ENCODE measurements at regions not wholly inside any gene's neighbourhood (a gene's known extent, or its start where the extent isn't known, plus 50 kb on each side); places are given as distances from the start of the nearest gene placed in this dataset.

GRCh38 chr5:168052686-168053085, 238.8 kb upstream of the WWC1 start:
- DNase-seq (ENCODE audit: low read depth, low spot score): no peak

GRCh38 chr5:168054091-168054490, 237.4 kb upstream of the WWC1 start:
- no peak for DNase-seq (ENCODE audit: low read depth, low spot score)

DNA sequence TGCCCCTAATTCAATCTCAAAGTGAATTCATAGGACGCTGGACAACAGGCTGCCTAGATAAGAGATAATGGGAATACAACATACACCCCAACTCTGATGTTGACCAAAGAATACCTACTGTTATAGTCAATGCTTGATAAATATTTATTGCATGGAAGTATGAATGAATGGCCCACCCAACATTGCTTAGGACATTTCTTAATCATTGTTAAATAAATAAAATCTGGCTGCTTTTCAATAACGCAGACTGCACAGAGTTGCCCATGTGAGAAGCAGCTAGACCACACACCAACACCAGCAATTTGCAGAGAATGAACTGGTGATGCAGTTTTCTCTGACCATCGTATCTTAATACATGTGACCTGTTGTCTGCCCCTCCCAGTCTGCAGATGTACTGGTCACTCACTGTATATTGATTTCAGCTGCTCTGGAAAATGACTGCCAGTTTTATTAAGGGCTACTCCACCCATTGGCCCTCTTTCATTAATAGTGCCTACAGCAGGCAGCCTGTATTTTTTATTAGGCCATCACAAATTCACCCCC, 236.2 kb upstream of the WWC1 start:
- no peak for DNase-seq (ENCODE audit: low read depth, low spot score)

GRCh38 chr5:168055961-168056360, 235.5 kb upstream of the WWC1 start:
- no peak for DNase-seq (ENCODE audit: low read depth, low spot score)

DNA sequence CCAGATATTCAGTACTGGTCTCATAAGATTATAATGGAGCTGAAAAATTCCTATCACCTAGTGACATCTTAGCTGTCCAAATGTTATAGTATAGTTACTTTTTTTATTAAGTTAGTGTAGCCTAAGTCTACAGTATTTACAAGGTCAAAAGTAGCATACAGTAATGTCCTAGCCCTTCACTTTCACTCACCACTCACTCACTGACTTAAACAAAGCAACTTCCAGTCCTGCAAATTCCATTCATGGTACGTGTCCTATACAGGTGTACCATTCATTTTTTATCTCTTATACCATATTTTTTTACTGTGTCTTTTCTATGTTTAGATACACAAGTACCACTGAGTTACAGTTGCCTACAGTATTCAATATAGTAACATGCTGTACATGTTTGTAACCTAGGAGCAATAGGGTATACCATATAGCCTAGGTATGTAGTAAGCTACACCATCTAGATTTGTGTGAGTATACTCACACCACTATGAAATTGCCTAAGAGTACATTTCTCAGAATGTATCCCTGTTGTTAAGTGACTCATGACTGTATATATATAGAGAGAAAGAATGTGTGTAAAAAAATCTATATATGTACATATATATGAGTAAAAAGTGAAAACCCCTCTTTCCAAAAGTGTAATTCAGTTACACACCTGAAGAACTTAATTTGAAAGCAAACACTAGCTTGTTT, 234.8 kb upstream of the WWC1 start:
- no peak for DNase-seq (ENCODE audit: low read depth, low spot score)

DNA sequence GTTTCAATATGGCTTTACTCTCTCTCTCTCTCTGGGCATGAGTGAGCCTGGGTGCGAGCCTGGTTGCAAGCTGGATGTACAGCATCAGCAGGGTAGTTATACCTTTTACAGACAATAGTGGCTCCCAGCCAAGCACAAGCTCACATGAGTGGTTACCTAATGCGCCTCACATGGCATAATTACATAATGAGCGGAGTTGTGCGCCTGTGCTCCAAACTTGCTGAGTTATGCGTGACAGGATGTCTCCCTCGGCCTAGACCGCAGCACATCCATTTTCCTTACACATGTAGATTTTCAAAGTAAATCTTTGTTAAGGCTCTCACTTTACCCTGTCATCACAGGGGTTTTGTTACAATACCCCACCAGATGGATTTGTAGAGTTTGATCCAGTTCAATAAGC, 233.5 kb upstream of the WWC1 start:
- DNase-seq (ENCODE audit: low read depth, low spot score): no peak

DNA sequence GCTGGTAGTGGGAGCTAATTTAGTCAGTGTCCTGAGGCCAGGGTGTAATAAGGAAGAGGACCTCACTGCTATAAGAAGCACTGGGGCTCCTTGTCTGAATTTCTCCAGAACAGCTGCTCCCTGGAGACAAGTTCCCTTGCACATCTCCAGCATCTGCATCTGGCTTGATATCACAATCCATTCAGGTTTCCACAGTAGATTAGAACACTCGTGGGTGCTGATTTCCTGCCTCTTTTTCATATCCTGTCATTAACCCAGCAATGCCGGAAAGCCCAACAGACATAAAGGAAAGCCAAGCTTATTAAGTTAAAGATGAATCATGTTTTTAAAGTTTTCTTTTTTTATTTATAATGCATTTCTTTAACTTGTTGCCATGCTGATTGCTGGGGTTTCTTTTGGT, 232.3 kb upstream of the WWC1 start:
- DNase-seq (ENCODE audit: low read depth, low spot score): no peak

DNA sequence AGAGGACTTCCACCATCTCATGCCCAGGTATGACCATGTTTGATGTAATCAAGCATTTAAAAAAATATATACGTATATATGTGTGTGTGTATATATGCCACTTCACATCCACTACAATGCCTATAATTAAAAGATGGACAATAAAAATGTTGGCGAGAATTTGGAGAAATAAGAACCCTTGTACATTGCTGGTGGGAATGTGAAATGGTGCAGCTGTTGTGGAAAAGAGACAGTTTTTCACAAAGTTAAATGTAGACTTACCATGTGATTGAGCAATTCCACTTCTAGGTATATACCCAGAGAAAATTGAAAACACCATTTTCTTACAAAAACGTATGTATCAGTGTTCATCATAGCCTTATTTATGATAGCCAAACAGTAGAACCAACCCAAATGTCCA, 229.2 kb upstream of the WWC1 start:
- DNase-seq (ENCODE audit: low read depth, low spot score): no peak

DNA sequence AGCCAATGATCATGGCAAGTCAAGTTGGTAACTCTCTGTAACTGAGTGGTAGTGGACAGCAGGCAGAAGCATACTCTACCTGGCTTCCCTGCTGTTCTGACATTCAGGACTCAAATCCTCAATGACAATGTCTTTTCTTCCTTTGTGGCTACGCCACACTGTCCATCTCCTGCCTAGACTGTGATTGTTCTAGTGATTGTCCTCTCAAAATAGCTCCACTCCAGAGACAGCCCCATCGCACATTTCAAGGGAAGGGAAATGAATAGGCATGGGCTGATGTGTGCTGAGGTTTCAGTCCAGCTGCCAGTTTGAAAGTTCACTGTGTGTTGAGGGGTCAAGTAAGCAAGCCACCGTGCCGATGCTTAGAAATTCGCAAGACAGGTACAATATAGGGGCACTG, 227.0 kb upstream of the WWC1 start:
- no peak for DNase-seq (ENCODE audit: low read depth, low spot score)

GRCh38 chr5:168064933-168065622, 226.4 kb upstream of the WWC1 start:
- no peak for DNase-seq (ENCODE audit: low read depth, low spot score)

DNA sequence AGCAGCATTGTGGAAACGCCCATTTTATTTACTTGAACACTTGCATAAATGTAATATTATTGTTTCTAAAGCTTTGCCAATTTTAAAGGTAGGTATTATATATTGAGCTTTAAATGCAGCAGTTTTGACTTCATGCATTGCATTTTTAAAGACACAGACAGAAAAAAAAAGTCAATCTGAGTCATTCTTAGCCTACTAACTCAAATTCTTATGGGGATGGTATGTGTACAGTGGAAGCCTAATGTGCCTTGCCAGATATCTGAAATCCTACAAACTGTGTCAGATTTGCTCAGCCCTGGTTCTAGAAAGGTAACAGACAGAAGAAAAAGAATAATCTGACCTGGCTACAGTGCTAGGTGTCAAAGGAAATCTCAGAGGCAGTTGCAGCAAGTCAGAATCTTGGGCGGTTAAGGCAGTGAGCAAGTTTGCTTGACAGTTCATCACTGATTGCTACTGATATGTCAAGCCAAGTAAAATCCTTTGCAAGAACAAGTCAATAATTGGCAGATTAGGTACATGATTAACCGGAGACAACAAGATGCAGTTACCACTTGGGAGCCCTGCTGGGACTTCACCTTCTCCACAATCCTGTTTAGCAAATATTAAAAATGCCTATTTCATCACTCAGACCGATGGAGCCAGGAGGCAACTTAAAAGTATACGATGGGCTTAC, 224.8 kb upstream of the WWC1 start:
- no peak for DNase-seq (ENCODE audit: low read depth, low spot score)

GRCh38 chr5:168070761-168071160, 220.7 kb upstream of the WWC1 start:
- DNase-seq (ENCODE audit: low read depth, low spot score): no peak

DNA sequence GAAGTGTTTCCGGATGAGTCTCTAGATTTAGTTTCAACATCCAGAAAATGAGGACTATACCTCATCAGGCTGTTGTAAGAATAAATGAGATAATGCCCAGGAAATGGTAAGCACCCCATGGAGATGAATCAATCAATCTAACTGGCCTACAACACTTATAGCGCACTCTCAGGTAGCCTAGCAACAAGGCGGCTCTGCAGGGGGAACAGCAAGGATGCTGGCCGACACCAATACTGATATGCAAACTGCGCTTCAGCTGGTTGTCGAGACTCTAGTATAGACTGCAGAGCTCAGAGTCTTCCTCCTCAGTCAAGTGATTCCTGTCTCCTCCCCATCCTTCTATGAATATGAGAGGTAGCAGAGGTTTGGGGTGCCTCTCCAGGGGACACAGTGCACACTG, 218.8 kb upstream of the WWC1 start:
- DNase-seq (ENCODE audit: low read depth, low spot score): no peak

- DNase-seq (ENCODE audit: low read depth, low spot score): no peak
Observed at GRCh38 chr5:168073311-168073710, 218.1 kb upstream of the WWC1 start.

DNA sequence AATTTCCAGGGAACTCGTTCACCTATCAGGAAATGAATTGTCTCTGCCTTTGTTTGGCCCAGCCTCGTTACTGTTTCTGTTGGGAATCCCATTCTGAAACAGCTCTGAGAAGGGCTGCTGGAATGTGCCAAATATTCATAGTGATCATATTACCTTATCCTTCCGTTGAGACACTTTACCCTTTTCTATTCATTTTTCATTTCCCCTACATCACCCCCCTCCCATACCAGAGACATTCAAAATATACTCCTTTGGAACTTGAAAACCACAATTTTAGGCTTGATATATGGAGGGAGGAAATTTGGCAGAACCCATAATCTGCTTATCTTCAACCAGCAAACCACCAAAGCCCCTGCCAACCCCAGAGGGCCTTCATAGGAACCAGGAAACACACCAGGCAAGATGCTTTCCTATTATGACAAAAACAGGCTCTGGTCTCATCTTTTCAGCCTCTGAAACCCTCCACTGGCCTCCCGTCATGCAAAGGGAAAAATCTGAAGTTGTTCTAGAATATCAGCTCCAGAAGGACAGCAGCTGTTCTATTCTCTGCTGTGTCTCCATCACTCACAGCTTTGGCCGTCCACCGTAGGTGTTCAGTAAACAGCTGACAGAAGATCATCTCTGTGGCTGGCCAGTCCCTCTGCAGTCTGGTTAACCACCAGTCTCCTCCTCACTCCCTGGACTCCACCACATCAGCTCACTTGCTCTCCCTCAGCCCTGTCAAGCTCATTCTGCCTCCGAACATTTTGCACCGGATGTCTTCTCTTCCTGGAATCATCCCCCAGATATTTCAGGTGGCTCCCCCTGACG, 217.2 kb upstream of the WWC1 start:
- DNase-seq (ENCODE audit: low read depth, low spot score): no peak

DNA sequence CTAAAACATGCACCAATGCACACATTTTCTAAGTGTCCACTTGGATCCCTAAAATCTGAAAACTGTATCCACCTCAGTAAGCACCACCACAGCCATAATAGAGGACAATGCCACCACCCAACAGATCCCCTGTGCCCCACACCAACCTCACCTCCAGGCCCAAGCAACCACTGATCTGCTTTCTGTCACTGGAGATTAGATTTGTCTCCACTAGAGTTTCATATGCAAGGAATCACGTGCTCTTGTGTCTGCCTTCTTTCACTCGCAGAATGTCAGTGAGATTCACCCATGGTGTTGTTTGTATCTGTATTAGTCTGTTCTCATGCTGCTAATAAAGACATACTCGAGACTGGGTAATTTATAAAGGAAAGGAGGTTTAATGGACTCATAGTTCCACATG, 216.1 kb upstream of the WWC1 start:
- no peak for DNase-seq (ENCODE audit: low read depth, low spot score)

- no peak for DNase-seq (ENCODE audit: low read depth, low spot score)
Observed at GRCh38 chr5:168076561-168076991, 214.9 kb upstream of the WWC1 start.

DNA sequence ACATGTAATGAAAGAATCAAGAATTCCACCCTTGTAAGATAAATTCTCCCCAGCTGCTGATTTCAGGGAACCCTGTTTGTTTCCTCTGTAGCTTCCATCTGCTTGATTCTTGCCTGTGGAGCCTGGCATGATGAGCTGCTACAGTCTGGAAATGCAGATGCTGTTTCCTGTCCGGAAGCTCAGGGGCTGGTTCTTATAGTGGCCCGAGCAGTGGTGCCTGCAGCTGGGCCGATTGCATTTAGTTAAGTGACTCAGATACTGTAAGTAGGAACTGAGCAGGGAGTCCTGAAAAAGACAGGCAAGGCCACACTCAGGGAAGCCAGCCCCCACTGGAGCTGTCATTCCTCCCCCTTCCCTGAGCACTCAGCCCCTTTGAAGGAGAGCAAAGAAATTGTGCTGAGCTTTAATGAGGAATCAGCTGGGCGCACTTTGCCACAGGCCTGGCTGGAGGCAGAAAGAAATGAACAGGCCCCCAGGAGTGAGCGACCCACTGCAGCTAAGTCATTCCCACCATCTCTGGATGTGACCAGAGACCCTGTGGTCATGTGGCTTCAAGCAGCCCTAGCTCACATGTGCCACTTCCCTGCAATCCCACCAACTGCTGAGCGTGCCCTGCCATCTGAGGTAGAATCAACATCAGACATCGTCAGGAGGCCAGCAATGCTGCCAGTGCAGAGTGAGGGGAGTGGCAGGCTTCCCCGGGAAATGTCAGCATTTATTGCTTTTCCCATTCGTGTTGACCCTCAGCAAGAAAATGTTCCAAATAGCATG, 206.0 kb upstream of the WWC1 start:
- no peak for DNase-seq (ENCODE audit: low read depth, low spot score)

DNA sequence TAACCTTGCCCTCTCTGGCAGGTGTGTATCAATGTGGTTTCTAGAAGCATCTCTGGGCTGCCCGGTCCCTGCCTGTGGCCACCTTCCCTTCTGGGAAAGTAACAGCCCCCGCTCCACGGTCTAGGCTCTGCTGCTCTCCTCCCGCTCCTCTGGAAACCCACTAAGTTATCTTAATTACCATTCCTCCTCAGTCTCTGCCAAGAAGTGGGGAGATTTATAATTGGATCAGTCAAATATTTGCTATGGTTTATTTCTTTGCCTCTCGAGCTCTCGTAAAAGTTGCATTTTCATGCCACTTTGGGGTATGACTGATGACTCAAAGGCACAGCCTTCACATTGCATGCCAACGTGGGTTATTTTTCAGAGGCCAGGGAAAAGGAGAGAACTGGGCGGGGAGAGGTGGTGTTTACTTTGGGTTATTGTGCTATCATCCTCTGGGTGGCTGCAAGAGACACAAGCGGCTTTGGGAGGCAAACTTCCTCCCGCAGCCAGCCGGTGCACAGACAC, 205.3 kb upstream of the WWC1 start:
- no peak for DNase-seq (ENCODE audit: low read depth, low spot score)

GRCh38 chr5:168086746-168087145, 204.7 kb upstream of the WWC1 start:
- DNase-seq (ENCODE audit: low read depth, low spot score): no peak

All from pulmonary artery endothelial cell (primary cell).